GM12878 (cell line): ENCODE measurements at regions not wholly inside any gene's neighbourhood (a gene's known extent, or its start where the extent isn't known, plus 50 kb on each side); places are given as distances from the start of the nearest gene placed in this dataset.

Experiments
- ATF3 ChIP-seq: IDR thresholded peaks from 2 replicates; pipeline ENCODE4 v1.6.1; 2011; ENCODE audit warnings: low read depth, mild to moderate bottlenecking, low read length, moderate library complexity, borderline replicate concordance; ENCODE audit errors: extremely low read depth
- CREM ChIP-seq: IDR thresholded peaks from 2 replicates; pipeline ENCODE4 v1.6.1; 2014; ENCODE audit warnings: antibody characterized with exemption, low read depth
- CTCF ChIP-seq, 3 experiments: IDR thresholded peaks in 2 of 3; conservative IDR thresholded peaks in 1 of 3; 2 replicates each; pipeline ENCODE4 v1.5.1; 2011; ENCODE audit warnings: low read depth in 3 of 3, low read length in 3 of 3, mild to moderate bottlenecking in 3 of 3, control low read depth in 2 of 3, moderate library complexity in 2 of 3, inconsistent platforms in 1 of 3, mixed read lengths in 1 of 3; ENCODE audit not compliant: control insufficient read depth in 2 of 3, insufficient read depth in 1 of 3; ENCODE audit errors: extremely low read depth in 1 of 3
- IRF3 ChIP-seq: fragments of 450-650 bp; IDR thresholded peaks from 2 replicates; pipeline ENCODE4 v1.6.1; 2014; ENCODE audit warnings: mild to moderate bottlenecking
- KDM1A ChIP-seq: fragments of 200-600 bp; sonication (generic); IDR thresholded peaks from 2 replicates; pipeline ENCODE4 v1.6.1; 2016; ENCODE audit warnings: borderline replicate concordance
- POLR2A ChIP-seq: IDR thresholded peaks from 2 replicates; pipeline ENCODE4 v1.6.1; 2011; ENCODE audit warnings: low read depth, mild to moderate bottlenecking, low read length
- RAD21 ChIP-seq: IDR thresholded peaks from 2 replicates; pipeline ENCODE4 v1.6.1; 2011; ENCODE audit warnings: mild to moderate bottlenecking, low read depth, low read length, moderate library complexity; ENCODE audit not compliant: insufficient read depth
- SIN3A ChIP-seq: IDR thresholded peaks from 2 replicates; pipeline ENCODE4 v1.6.1; 2012; ENCODE audit warnings: low read depth, low read length, improper control_type of control experiment
- SKIL ChIP-seq: fragments of 450-650 bp; IDR thresholded peaks from 2 replicates; pipeline ENCODE4 v1.6.1; 2017; ENCODE audit warnings: mild to moderate bottlenecking, low read depth, inconsistent platforms; ENCODE audit not compliant: poor library complexity, severe bottlenecking
- SMC3 ChIP-seq: IDR thresholded peaks from 2 replicates; pipeline ENCODE4 v1.6.1; 2011; ENCODE audit warnings: low read length, improper control_type of control experiment, borderline replicate concordance
- SREBF2 ChIP-seq: IDR thresholded peaks from 2 replicates; pipeline ENCODE4 v1.6.1; 2012; ENCODE audit warnings: mild to moderate bottlenecking, low read length
- ZBTB33 ChIP-seq: fragments of 450-650 bp; IDR thresholded peaks from 2 replicates; pipeline ENCODE4 v1.6.1; 2017; ENCODE audit warnings: mild to moderate bottlenecking

GRCh38 chr6:140661691-140662090, 1287.2 kb upstream of the CITED2 start:
- TF ChIP-seq CREM (no peak), ATF3 (no peak), KDM1A (no peak), IRF3 (no peak), ZBTB33 (no peak), SKIL (no peak), CTCF (IDR thresholded peaks at IDR 0.05 in 2 of 3, conservative IDR thresholded peaks at IDR 0.05 in 1 of 3; ENCODE audit: control insufficient read depth in 2 of 3, extremely low read depth in 1 of 3, insufficient read depth in 1 of 3, low read depth in 3 of 3, low read length in 3 of 3) (no peak), SREBF2 (no peak), SMC3 (no peak), POLR2A (no peak), RAD21 (no peak), SIN3A (no peak)
